D721Med (cell line): ENCODE measurements at regions not wholly inside any gene's neighbourhood (a gene's known extent, or its start where the extent isn't known, plus 50 kb on each side); places are given as distances from the start of the nearest gene placed in this dataset.

ENCODE experiments used
- DNase-seq: peaks from one replicate; pipeline ENCODE4 v3.0.0; 2011; ENCODE audit warnings: low spot score; ENCODE audit not compliant: insufficient read length
- FAIRE-seq: peaks from 2 replicates; lab custom pipeline; 2011; peaks lifted over from hg19 to GRCh38; lab: Jason Lieb, UNC
- CTCF ChIP-seq: IDR thresholded peaks from 2 replicates; pipeline ENCODE4 v1.5.1; 2012; ENCODE audit warnings: mild to moderate bottlenecking, control low read depth; ENCODE audit not compliant: insufficient read depth; ENCODE audit errors: missing control alignments

GRCh38 chr7:26459540-26460193 lies 168.0 kb downstream of the SNX10 start:
- FAIRE-seq, result no peak
- no peak for TF ChIP-seq CTCF
- DNase-seq, result no peak

- no peak for DNase-seq
- no peak for FAIRE-seq
- no peak for TF ChIP-seq CTCF
These were observed 168.9 kb downstream of the SNX10 start for GRCh38 chr7:26460351-26461085.

GRCh38 chr7:26461518-26461917 lies 169.9 kb downstream of the SNX10 start:
- DNase-seq (no peak), FAIRE-seq (no peak)
- TF ChIP-seq CTCF, result no peak

GRCh38 chr7:26466007-26466406 lies 174.3 kb downstream of the SNX10 start:
- DNase-seq (no peak), FAIRE-seq (no peak)
- no peak for TF ChIP-seq CTCF

GRCh38 chr7:26467104-26467503 lies 175.4 kb downstream of the SNX10 start:
- FAIRE-seq (no peak), DNase-seq (no peak)
- no peak for TF ChIP-seq CTCF

GRCh38 chr7:26467541-26467940 lies 175.9 kb downstream of the SNX10 start:
- no peak for TF ChIP-seq CTCF
- no peak for FAIRE-seq
- no peak for DNase-seq

- no peak for DNase-seq
- no peak for FAIRE-seq
- TF ChIP-seq CTCF, result no peak
These were observed 177.0 kb downstream of the SNX10 start for GRCh38 chr7:26468625-26469024.
